Endodermal cell (in vitro differentiated cells): ENCODE measurements at regions not wholly inside any gene's neighbourhood (a gene's known extent, or its start where the extent isn't known, plus 50 kb on each side); places are given as distances from the start of the nearest gene placed in this dataset.

Source experiments
- DNase-seq: peaks from one replicate; pipeline ENCODE4 v3.0.0-alpha.2; 2017
- H3K27ac ChIP-seq: 2 replicates; pipeline ENCODE4 v1.5.1; 2013; ENCODE audit warnings: mild to moderate bottlenecking, low read depth, low read length, moderate library complexity
- H3K27me3 ChIP-seq: 2 replicates; pipeline ENCODE4 v1.6.1; 2013; ENCODE audit warnings: mild to moderate bottlenecking, low read length, moderate library complexity; ENCODE audit not compliant: insufficient read depth, control insufficient read depth, poor library complexity, severe bottlenecking
- H3K36me3 ChIP-seq: 2 replicates; pipeline ENCODE4 v1.7.0; 2013; ENCODE audit warnings: mild to moderate bottlenecking, low read length, moderate library complexity; ENCODE audit not compliant: control insufficient read depth, insufficient read depth
- H3K4me1 ChIP-seq: one replicate; pipeline ENCODE4 v1.7.0; 2013; ENCODE audit warnings: low read length; ENCODE audit not compliant: control insufficient read depth, insufficient read depth
- H3K4me3 ChIP-seq: 2 replicates; pipeline ENCODE4 v1.5.1; 2013; ENCODE audit warnings: mild to moderate bottlenecking, low read length, moderate library complexity
- H3K9ac ChIP-seq: 2 replicates; pipeline ENCODE4 v1.6.1; 2013; ENCODE audit warnings: mild to moderate bottlenecking, low read length, moderate library complexity; ENCODE audit not compliant: poor library complexity, severe bottlenecking; ENCODE audit errors: extremely low read depth
- H3K9me3 ChIP-seq: 2 replicates; pipeline ENCODE4 v1.6.1; 2013; ENCODE audit warnings: mild to moderate bottlenecking, low read length, moderate library complexity; ENCODE audit not compliant: control insufficient read depth
- H3K27ac Mint-ChIP-seq: 2 replicates; pipeline ENCODE4 v1.8.0; 2020; ENCODE audit warnings: mixed read lengths
- H3K27me3 Mint-ChIP-seq: 2 replicates; pipeline ENCODE4 v1.8.0; 2021; ENCODE audit warnings: mild to moderate bottlenecking, mixed read lengths; ENCODE audit not compliant: insufficient read depth
- H3K36me3 Mint-ChIP-seq: 2 replicates; pipeline ENCODE4 v1.8.0; 2020; ENCODE audit warnings: low read depth, mixed read lengths
- H3K4me1 Mint-ChIP-seq: 2 replicates; pipeline ENCODE4 v1.8.0; 2020; ENCODE audit warnings: mixed read lengths
- H3K4me3 Mint-ChIP-seq: 2 replicates; pipeline ENCODE4 v1.8.0; 2020; ENCODE audit warnings: mild to moderate bottlenecking, moderate library complexity, mixed read lengths
- H3K9me3 Mint-ChIP-seq: 2 replicates; pipeline ENCODE4 v1.8.0; 2020; ENCODE audit warnings: mild to moderate bottlenecking, mixed read lengths
- CTCF ChIP-seq: fragments of 200-600 bp; sonication (generic); conservative IDR thresholded peaks from 2 replicates; pipeline ENCODE4 v1.5.0; 2021; ENCODE audit warnings: antibody characterized with exemption, mild to moderate bottlenecking
- WGBS, 2 experiments: methylation state at CpG; one replicate each; pipeline versions ENCODE4 v1.1.5 to v1.1.7; 2013; ENCODE audit warnings: missing lambda C conversion rate in 2 of 2, mixed read lengths in 1 of 2; ENCODE audit not compliant: insufficient coverage in 1 of 2, insufficient read length in 1 of 2; 5-methylcytosine and 5-hydroxymethylcytosine counted together

GRCh38 chr20:52012079-52012478 is 179.5 kb downstream of the ZFP64 start:
- no peak for DNase-seq
- TF ChIP-seq CTCF, result no peak
- H3K4me1 ChIP-seq, result no peaks in the 10 kb centered on the region
- no peak overlapping the region for H3K27ac ChIP-seq
- H3K9me3 Mint-ChIP-seq, result peaks cover 13% of the 10 kb centered on the region
- no peak overlapping the region for H3K27ac Mint-ChIP-seq
- H3K9me3 ChIP-seq, result peaks cover 8% of the 10 kb centered on the region
- no peak overlapping the region for H3K4me3 Mint-ChIP-seq
- H3K27me3 Mint-ChIP-seq, result no peaks in the 10 kb centered on the region
- no peaks in the 10 kb centered on the region for H3K36me3 Mint-ChIP-seq
- H3K27me3 ChIP-seq, result no peaks in the 10 kb centered on the region
- H3K36me3 ChIP-seq, result no peaks in the 10 kb centered on the region
- H3K4me1 Mint-ChIP-seq, result peaks cover 18% of the 10 kb centered on the region
- WGBS, 2 experiments, result 86 to 93% methylated on average over 3 to 5 of the region's 5 CpGs
- H3K4me3 ChIP-seq, result no peak overlapping the region
- no peak overlapping the region for H3K9ac ChIP-seq

- Histone ChIP-seq H3K9ac (no peak overlapping the region), H3K4me1 (no peaks in the 10 kb centered on the region), H3K27ac (no peak overlapping the region), H3K9me3 (peaks cover 8% of the 10 kb centered on the region), H3K4me3 (peak overlapping the region; percentile 21), H3K36me3 (no peaks in the 10 kb centered on the region), H3K27me3 (no peaks in the 10 kb centered on the region)
- Mint-ChIP-seq H3K4me1 (peaks cover 20% of the 10 kb centered on the region), H3K36me3 (no peaks in the 10 kb centered on the region), H3K27ac (no peak overlapping the region), H3K9me3 (peaks cover 13% of the 10 kb centered on the region), H3K4me3 (no peak overlapping the region), H3K27me3 (no peaks in the 10 kb centered on the region)
- WGBS, 2 experiments, result 100% methylated on average over 1 of the region's 3 CpGs
- no peak for DNase-seq
- no peak for TF ChIP-seq CTCF
Measured at GRCh38 chr20:52011093-52011492, 180.5 kb downstream of the ZFP64 start.

GRCh38 chr20:52010541-52010940 is 181.0 kb downstream of the ZFP64 start:
- TF ChIP-seq CTCF, result no peak
- Histone ChIP-seq H3K4me1 (no peaks in the 10 kb centered on the region), H3K4me3 (no peak overlapping the region), H3K36me3 (no peaks in the 10 kb centered on the region), H3K27ac (no peak overlapping the region), H3K9me3 (peaks cover 8% of the 10 kb centered on the region), H3K27me3 (no peaks in the 10 kb centered on the region), H3K9ac (no peak overlapping the region)
- Mint-ChIP-seq H3K27ac (peak overlapping the region; percentile 14), H3K9me3 (peaks cover 13% of the 10 kb centered on the region), H3K4me1 (peaks cover 22% of the 10 kb centered on the region), H3K4me3 (no peak overlapping the region), H3K27me3 (no peaks in the 10 kb centered on the region), H3K36me3 (no peaks in the 10 kb centered on the region)
- peak; percentile 78 for DNase-seq
- 65 to 68% methylated on average over 10 to 11 of the region's 11 CpGs for WGBS, 2 experiments
